ENCODE measurements at regions not wholly inside any gene's neighbourhood (a gene's known extent, or its start where the extent isn't known, plus 50 kb on each side); places are given as distances from the start of the nearest gene placed in this dataset.

GRCh38 chr6:169339731-169340309, 86.2 kb upstream of the THBS2 start:
- TF ChIP-seq CTCF (IDR thresholded peaks at IDR 0.05; ENCODE audit: insufficient read depth, low read depth, low read length), result no peak
- H3K36me3 ChIP-seq (ENCODE audit: control insufficient read depth, insufficient read depth, low read length), result no peaks in the 10 kb centered on the region
- DNase-seq (ENCODE audit: low read depth), result no peak
- no peak overlapping the region for H3K4me3 ChIP-seq (ENCODE audit: low read depth, low read length)
- no peaks in the 10 kb centered on the region for H3K27me3 ChIP-seq (ENCODE audit: control insufficient read depth, insufficient read depth, low read length)
- ChIA-PET POLR2A (no interaction called here), CTCF (interaction anchor here (0.8 kb wide), 1 partner anchor 301 kb away, joined by 3 read pairs; no protein-coding TSS in a partner anchor)

DNA sequence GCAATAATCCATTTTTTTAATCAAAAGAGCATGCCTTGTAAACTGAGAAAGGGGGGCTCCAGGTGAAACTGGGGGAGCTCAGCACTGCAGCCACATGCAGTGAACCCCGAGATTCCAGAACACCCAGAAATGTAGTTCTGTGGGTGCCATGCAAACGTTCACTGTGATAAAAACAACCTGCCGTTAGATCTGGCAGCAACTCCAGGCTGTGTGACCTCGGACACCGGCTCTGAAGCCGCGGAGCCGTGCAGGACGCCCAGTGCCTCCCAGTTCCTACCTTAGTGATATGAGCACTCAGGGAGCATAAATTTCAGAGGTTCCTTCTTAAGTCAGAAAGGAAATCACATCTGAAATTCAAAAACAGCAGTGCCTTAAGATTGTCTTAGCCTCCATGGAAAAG, 85.4 kb upstream of the THBS2 start:
- CTCF ChIA-PET, result interaction anchor here (0.8 kb wide), 1 partner anchor 301 kb away, joined by 3 read pairs; no protein-coding TSS in a partner anchor
- Histone ChIP-seq H3K36me3 (ENCODE audit: control insufficient read depth, insufficient read depth, low read length) (no peaks in the 10 kb centered on the region), H3K27me3 (ENCODE audit: control insufficient read depth, insufficient read depth, low read length) (no peaks in the 10 kb centered on the region), H3K4me3 (ENCODE audit: low read depth, low read length) (no peak overlapping the region)
- POLR2A ChIA-PET, result no interaction called here
- no peak for DNase-seq (ENCODE audit: low read depth)
- no peak for TF ChIP-seq CTCF (IDR thresholded peaks at IDR 0.05; ENCODE audit: insufficient read depth, low read depth, low read length)

- Histone ChIP-seq H3K4me3 (ENCODE audit: low read depth, low read length) (no peak overlapping the region), H3K36me3 (ENCODE audit: control insufficient read depth, insufficient read depth, low read length) (no peaks in the 10 kb centered on the region), H3K27me3 (ENCODE audit: control insufficient read depth, insufficient read depth, low read length) (no peaks in the 10 kb centered on the region)
- DNase-seq (ENCODE audit: low read depth), result no peak
- POLR2A ChIA-PET, result interaction anchor here (0.6 kb wide), 1 partner anchor 245 kb away, joined by 4 read pairs; no protein-coding TSS in a partner anchor
- CTCF ChIA-PET, result interaction anchor here (1.4 kb wide), 1 partner anchor 16 kb away, joined by 5 read pairs; no protein-coding TSS in a partner anchor
- TF ChIP-seq CTCF (IDR thresholded peaks at IDR 0.05; ENCODE audit: insufficient read depth, low read depth, low read length), result no peak
Measured at GRCh38 chr6:169337886-169338445, 84.3 kb upstream of the THBS2 start.

DNA sequence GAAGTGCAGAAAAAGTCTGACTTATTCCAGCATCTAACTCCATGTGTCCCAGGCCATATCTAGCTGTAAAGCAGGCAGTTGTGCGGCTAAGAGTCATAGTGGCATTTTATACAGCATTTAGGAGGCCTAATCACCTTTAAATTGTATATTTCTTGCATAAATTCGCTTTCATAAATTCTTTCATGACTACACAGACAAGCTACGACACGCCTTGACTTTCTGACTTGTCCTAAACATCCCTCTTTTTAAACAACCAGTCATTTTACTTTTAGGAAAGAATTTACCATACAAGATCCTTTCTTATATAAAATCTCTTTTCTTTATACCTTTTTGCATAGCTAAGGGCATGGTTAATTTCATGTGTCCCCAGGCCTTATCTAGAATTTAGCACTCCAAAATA, 81.7 kb upstream of the THBS2 start:
- ChIA-PET CTCF (no interaction called here), POLR2A (no interaction called here)
- H3K27me3 ChIP-seq (ENCODE audit: control insufficient read depth, insufficient read depth, low read length), result no peaks in the 10 kb centered on the region
- H3K4me3 ChIP-seq (ENCODE audit: low read depth, low read length), result no peak overlapping the region
- no peak for TF ChIP-seq CTCF (IDR thresholded peaks at IDR 0.05; ENCODE audit: insufficient read depth, low read depth, low read length)
- no peaks in the 10 kb centered on the region for H3K36me3 ChIP-seq (ENCODE audit: control insufficient read depth, insufficient read depth, low read length)
- no peak for DNase-seq (ENCODE audit: low read depth)

GRCh38 chr6:169332250-169332649, 78.6 kb upstream of the THBS2 start:
- TF ChIP-seq CTCF (IDR thresholded peaks at IDR 0.05; ENCODE audit: insufficient read depth, low read depth, low read length), result no peak
- CTCF ChIA-PET, result interaction anchor here (0.6 kb wide), 1 partner anchor 383 kb away, joined by 3 read pairs; no protein-coding TSS in a partner anchor

More at GRCh38 chr6:169332250-169332649, 78.6 kb upstream of the THBS2 start:
- POLR2A ChIA-PET, result no interaction called here
- H3K4me3 ChIP-seq (ENCODE audit: low read depth, low read length), result no peak overlapping the region
- H3K36me3 ChIP-seq (ENCODE audit: control insufficient read depth, insufficient read depth, low read length), result no peaks in the 10 kb centered on the region
- H3K27me3 ChIP-seq (ENCODE audit: control insufficient read depth, insufficient read depth, low read length), result no peaks in the 10 kb centered on the region
- DNase-seq (ENCODE audit: low read depth), result no peak
